RWPE1 (cell line): ENCODE measurements at regions not wholly inside any gene's neighbourhood (a gene's known extent, or its start where the extent isn't known, plus 50 kb on each side); places are given as distances from the start of the nearest gene placed in this dataset.

Source experiments
- CTCF ChIA-PET: fragments of 350-600 bp; sonication (Branson Sonifier 250); formaldehyde crosslinking; extraction: SDS; loops from one replicate; lab custom pipeline; 2021; lab: Yijun Ruan, JAX
- POLR2A ChIA-PET: fragments of 400-600 bp; formaldehyde crosslinking; extraction: SDS; loops from one replicate; lab custom pipeline; 2020; ENCODE audit warnings: antibody characterized with exemption; ENCODE audit not compliant: low non-redundant PET; lab: Yijun Ruan, JAX
- DNase-seq: peaks from one replicate; pipeline ENCODE4 v3.0.0; 2012; ENCODE audit warnings: low spot score
- H3K27ac ChIP-seq: fragments of 450-650 bp; 2 replicates; pipeline ENCODE4 v1.5.1; 2017
- TF ChIP-seq, protein P1 (sequence below): fragments of 450-650 bp; conservative IDR thresholded peaks from 2 replicates; pipeline ENCODE4 v1.5.1; 2017; ENCODE audit warnings: low read depth, mild to moderate bottlenecking

DNA sequence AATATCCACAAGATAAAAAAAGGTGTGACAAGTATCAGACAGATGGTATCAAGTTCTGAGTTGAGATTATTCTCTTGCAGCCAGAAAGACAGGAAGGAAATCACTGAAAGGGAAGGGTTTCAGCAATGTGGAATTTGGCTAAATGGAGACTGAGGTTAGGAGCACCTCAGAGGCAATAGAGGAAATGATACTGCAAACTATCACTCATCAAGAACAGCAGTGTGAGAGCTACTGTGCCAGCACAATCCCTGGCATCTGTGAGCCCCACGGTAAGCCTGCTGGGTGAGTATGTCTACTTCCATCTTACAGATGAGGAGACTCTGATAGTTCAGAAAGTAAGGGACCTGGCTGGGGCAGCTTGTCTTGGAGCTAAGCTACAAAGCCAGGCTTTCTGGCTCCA is 162.0 kb downstream of the SALL1 start:
- POLR2A ChIA-PET, result no interaction called here
- TF ChIP-seq, protein P1, sequence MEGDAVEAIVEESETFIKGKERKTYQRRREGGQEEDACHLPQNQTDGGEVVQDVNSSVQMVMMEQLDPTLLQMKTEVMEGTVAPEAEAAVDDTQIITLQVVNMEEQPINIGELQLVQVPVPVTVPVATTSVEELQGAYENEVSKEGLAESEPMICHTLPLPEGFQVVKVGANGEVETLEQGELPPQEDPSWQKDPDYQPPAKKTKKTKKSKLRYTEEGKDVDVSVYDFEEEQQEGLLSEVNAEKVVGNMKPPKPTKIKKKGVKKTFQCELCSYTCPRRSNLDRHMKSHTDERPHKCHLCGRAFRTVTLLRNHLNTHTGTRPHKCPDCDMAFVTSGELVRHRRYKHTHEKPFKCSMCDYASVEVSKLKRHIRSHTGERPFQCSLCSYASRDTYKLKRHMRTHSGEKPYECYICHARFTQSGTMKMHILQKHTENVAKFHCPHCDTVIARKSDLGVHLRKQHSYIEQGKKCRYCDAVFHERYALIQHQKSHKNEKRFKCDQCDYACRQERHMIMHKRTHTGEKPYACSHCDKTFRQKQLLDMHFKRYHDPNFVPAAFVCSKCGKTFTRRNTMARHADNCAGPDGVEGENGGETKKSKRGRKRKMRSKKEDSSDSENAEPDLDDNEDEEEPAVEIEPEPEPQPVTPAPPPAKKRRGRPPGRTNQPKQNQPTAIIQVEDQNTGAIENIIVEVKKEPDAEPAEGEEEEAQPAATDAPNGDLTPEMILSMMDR, result no peak
- no peak for DNase-seq
- no peak overlapping the region for H3K27ac ChIP-seq
- CTCF ChIA-PET, result no interaction called here

DNA sequence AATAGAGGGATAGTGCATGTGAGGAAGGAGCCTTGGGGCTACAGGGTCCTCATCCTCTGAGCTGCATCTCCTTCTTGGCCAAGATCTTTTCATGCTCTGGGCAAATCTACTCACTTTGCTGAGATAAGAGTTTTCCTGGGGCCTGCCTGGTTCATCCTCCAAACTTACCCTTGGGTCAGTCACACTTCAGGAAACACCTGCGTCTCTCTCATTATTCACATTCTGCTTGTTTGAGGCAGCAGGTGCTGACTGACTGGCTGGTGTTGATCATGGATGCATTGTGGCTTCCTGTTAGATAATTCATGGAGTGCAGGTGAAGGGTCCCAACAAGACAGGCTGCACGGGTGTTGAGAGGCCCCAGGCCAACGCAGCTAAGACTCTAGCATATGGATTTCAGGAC is 162.6 kb downstream of the SALL1 start:
- DNase-seq, result no peak
- CTCF ChIA-PET, result no interaction called here
- POLR2A ChIA-PET, result no interaction called here
- TF ChIP-seq, protein P1, result no peak
- no peak overlapping the region for H3K27ac ChIP-seq

GRCh38 chr16:50986453-50986852 is 164.6 kb downstream of the SALL1 start:
- H3K27ac ChIP-seq, result no peak overlapping the region
- ChIA-PET CTCF (no interaction called here), POLR2A (no interaction called here)
- DNase-seq, result no peak
- TF ChIP-seq, protein P1, result no peak

DNA sequence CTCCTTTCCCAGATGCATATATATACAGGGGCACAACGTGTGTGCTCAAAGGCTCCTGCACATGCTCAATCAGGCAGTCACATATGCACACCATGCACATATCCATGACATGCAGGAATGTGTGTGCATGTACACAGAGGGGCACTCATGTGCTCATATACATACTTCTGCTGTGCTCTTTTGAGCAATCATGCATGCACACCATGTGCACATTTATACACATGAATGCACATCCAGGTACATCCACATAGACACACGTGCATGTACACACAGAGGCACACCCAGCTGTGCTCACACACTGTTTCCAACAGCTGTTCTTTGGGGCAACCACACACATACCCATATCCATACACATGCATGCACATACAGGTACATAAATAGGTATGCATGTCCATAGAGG is 165.3 kb downstream of the SALL1 start:
- no peak overlapping the region for H3K27ac ChIP-seq
- POLR2A ChIA-PET, result no interaction called here
- DNase-seq, result no peak
- CTCF ChIA-PET, result no interaction called here
- TF ChIP-seq, protein P1, result no peak

DNA sequence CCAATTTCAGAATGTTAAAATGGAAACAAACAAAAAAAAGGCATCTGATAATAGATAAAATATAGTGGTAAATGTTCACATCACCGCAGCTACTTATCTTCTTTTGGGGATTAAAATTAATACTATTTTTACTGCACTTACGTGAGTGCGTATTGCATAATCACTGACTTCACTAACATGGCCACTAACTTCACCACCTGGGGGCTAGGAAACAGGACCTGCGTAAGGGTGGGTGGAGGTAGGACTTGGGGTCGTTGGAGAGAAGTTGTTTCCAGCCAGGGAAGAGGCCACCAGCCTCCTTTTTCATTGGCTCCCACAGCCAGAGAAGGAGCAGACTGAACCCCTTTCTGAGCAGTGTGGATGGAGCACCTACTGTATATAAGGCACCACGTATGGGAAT is 166.4 kb downstream of the SALL1 start:
- CTCF ChIA-PET, result interaction anchor here (0.6 to 0.7 kb wide), 2 partner anchors 35 to 495 kb away, joined by 5 to 6 read pairs; no protein-coding TSS in a partner anchor
- TF ChIP-seq, protein P1, result no peak
- DNase-seq, result no peak
- H3K27ac ChIP-seq, result no peak overlapping the region
- POLR2A ChIA-PET, result no interaction called here

GRCh38 chr16:50982808-50983207 is 168.3 kb downstream of the SALL1 start:
- no peak overlapping the region for H3K27ac ChIP-seq
- CTCF ChIA-PET, result no interaction called here
- POLR2A ChIA-PET, result no interaction called here
- no peak for DNase-seq
- TF ChIP-seq, protein P1, result no peak

GRCh38 chr16:50981951-50982350 is 169.1 kb downstream of the SALL1 start:
- ChIA-PET CTCF (no interaction called here), POLR2A (no interaction called here)
- DNase-seq, result no peak
- H3K27ac ChIP-seq, result no peak overlapping the region
- TF ChIP-seq, protein P1, result no peak
